Suppressor macrophage treated with lipopolysaccharide for 4 hours (primary cell): ENCODE measurements at regions not wholly inside any gene's neighbourhood (a gene's known extent, or its start where the extent isn't known, plus 50 kb on each side); places are given as distances from the start of the nearest gene placed in this dataset.
"Not testable (repeated sequence)": the region's sequence is repeated elsewhere in the genome, so short reads cannot be mapped to it uniquely, and the experiment has no call there.

Experiments
- DNase-seq: peaks from one replicate; pipeline ENCODE4 v3.0.0-alpha.2; 2020

GRCh38 chr2:48228345-48228684 lies 86.2 kb upstream of the FOXN2 start:
- no peak for DNase-seq

GRCh38 chr2:48229063-48229462 lies 85.4 kb upstream of the FOXN2 start:
- no peak for DNase-seq

- DNase-seq, result no peak
Observed at GRCh38 chr2:48230834-48231233, 83.6 kb upstream of the FOXN2 start.

GRCh38 chr2:48232351-48232750 lies 82.1 kb upstream of the FOXN2 start:
- no peak for DNase-seq

GRCh38 chr2:48233005-48233404 lies 81.5 kb upstream of the FOXN2 start:
- DNase-seq, result no peak

DNA sequence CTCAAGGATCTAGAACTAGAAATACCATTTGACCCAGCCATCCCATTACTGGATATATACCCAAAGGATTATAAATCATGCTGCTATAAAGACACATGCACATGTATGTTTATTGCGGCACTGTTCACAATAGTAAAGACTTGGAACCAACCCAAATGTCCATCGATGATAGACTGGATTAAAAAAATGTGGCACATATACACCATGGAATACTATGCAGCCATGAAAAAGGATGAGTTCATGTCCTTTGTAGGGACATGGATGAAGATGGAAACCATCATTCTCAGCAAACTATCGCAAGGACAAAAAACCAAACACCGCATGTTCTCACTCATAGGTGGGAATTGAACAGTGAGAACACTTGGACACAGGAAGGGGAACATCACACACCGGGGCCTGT lies 80.7 kb upstream of the FOXN2 start:
- DNase-seq, result not testable (repeated sequence)

- DNase-seq, result no peak
Observed at GRCh38 chr2:48235076-48235475, 79.4 kb upstream of the FOXN2 start.

DNA sequence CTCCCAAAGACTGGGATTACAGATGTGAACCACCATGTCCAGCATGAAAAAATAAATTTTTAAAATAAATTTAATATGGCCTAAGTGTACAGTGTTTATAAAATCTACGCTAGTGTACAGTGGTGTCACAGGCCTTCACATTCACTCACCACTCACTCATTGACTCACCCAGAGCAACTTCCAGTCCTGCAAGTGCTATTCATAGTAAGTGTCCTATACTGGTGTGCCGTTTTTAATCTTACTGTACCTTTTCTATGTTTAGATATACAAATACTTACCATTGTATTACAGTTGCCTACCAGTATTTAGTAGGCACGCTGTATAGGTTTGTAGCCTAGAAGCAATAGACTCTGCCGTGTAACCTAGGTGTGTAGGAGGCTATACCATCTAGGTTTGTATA lies 76.1 kb upstream of the FOXN2 start:
- DNase-seq, result no peak

DNA sequence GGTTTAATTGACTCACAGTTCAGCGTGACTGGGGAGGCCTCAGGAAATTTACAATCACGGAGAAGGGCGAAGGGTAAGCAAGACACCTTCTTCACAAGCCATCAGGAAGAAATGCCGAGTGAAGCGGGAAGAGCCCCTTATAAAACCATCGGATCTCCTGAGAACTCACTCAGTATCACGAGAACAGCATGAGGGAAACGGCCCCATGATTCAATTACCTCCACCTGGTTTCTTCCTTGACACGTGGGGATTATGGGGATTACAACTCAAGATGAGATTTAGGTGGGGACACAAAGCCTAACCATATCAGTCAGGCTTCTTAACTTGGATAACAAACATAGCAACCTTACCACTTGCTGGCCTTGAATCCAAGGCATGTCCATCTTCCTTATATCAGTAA lies 73.6 kb upstream of the FOXN2 start:
- no peak for DNase-seq

DNA sequence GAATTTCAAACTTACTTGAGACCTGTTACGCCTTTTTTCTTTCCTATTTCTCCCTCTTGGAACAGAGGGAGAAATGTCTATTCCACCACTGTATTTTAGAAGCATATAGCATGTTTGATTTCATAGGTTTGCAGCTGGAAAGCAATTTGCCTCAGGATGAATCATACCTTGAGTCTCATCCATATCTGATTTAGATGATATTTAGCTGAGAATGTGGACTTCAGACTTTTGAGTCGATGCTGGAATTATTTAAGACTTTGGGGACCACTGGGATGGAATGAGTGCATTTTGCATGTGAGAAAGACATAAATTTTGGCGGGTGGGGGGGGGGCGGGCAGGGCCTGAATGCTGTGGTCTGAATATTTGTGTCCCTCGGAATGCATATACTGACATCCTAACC lies 67.3 kb upstream of the FOXN2 start:
- DNase-seq, result no peak

DNA sequence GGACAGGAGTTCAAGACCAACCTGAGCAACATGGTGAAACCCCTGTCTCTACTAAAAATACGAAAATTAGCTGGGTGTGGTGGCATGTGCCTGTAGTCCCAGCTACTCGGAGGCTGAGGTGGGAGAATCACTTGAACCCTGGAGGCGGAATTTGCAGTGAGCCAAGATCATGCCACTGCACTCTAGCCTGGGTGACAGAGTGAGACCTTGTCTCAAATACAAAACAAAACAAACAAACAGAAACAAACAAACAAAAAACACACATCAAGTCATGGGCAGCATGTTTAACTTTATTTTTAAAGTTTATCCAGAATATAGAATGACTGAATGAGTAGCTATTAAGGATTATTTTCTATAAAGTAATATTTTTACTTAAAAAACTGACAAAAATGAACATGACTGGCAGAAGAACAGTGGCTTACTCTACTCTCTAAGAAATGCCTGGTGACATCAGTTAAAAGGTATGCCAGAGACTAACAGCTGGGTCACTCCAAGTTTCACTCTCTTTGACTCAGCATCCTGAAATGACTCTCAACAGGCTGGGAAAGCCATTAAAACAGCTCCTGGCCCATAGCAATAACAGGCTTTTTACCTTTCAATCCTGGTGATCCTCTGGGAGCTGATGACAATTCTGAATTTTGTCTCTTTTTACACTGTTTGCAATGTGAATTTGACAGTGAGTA lies 66.1 kb upstream of the FOXN2 start:
- peak; percentile 36 for DNase-seq

GRCh38 chr2:48249025-48249424 lies 65.5 kb upstream of the FOXN2 start:
- no peak for DNase-seq

DNA sequence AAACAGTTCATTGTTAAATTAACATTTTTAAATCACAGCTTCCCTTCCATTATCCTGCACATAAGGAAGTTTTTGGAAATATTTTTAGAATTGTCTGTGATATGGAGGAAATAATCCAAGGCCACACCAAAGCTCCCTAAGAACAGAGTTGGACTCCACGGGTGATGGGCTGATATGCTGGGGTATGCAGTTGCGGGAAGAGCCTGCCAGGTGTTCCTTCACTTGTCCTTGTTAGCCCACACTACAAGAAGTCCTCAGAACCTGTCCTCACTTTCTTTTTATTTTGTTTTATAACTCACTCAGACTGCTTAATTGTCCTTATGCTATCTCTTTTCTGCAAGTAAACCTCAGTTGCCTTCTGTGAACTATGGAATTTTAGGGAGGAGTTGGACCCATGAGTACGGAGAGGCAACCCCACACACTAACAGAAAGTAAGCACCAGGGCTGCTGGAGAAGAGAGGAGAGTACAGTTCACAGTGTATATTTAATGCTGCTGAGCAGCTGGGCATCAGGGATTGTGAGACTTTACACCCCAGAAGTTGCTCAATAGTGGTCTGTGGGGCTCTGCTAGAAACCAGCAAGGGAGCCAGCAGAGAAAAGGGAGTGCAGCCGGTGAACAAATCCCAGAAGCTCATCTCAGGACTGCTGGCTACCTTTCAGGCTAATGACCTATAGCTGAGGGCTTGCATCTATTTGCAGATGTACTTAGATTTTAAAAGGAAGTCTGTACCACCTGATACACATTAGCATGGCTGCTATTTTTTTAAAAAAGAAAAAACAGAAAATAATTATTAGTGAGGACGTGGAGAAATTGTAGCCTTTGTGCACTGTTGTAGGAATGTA lies 64.6 kb upstream of the FOXN2 start:
- DNase-seq, result peak; percentile 18

DNA sequence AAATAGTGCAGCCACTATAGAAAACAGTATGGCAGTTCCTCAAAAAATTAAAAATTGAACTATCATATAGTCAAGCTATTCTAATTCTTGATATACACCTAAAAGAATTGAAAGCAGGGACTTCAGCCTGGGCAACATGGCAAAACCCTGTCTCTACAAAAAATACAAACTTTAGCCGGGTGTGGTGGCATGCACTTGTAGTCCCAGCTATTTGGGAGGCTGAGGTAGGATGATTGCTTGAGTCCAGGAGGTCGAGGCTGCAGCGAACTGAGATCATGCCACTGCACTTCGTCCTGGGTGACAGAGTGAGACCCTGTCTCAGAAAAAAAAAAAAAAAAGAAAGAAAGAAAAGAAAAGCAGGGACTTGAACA lies 64.0 kb upstream of the FOXN2 start:
- DNase-seq, result no peak

DNA sequence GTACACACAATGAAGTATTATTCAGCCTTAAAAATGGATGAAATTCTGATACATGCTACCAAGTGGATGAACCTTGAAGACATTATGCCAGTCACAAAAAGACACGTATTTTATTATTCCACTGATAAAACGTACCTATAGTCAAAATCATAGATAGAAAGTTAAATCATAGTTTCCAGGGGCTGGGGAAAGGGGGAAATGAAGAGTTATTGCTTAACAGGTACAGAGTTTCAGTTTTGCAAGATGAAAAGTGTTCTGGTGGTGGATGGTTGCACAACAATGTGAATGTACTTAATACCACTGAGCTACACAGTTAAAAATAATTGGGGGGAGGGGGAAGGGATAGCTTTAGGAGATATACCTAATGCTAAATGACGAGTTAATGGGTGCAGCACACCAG lies 63.5 kb upstream of the FOXN2 start:
- DNase-seq, result peak; percentile 79

GRCh38 chr2:48251437-48252148 lies 62.9 kb upstream of the FOXN2 start:
- no peak for DNase-seq

- DNase-seq, result peak; percentile 32
Observed at GRCh38 chr2:48253301-48253700, 61.2 kb upstream of the FOXN2 start.

- no peak for DNase-seq
Observed at GRCh38 chr2:48254839-48255238, 59.6 kb upstream of the FOXN2 start.

GRCh38 chr2:48257456-48257855 lies 57.0 kb upstream of the FOXN2 start:
- DNase-seq, result no peak

DNA sequence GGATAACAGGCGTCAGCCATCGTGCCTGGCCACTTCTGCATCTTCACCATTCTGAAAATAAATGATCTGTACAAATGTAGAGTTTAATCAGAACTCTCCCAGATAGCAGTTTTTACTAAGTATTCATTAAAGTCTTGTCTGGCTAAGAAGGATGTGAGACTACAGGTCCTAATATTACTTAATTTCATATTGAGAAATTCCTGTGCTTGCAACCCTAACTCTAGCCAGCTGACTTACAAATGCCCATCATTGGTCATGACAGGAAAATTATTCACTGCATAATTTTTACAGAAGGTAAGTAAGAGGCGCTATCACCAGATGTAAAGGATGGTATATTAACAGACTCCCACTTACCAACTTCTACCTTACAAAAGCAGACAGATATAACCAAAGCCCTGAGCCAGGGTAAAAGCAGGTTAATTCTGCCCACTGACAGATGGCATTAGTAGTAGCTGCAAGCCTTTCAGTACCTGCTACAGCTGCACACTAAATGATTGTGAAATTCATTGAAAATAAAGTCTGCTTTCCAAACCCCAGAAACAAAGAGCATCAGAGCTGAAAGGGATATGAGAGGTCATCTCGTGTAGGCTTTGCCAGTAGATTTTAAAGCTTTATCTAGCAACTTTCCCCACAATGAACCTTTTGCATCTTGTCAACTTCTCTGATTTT lies 55.9 kb upstream of the FOXN2 start:
- peak; percentile 34 for DNase-seq

GRCh38 chr2:48259811-48260210 lies 54.7 kb upstream of the FOXN2 start:
- no peak for DNase-seq

DNA sequence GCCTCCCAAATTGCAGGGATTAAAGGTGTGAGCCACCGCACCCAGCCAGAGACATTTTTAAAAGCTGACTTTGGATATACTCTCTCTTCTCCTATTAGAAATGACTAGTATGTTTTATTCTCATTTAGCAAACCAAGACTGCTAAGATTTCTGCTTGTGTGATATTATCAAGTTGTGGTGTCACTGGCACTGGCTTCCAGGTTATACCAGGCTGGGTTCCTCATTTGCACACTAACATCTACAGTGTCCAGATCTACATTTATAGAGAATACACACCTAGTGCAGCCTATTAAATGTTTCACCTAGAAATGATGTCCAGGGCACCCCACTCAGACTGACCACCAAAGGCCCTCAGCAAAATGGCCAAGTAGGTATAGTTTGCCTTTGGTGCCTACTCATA lies 49.9 kb upstream of the FOXN2 start:
- no peak for DNase-seq
